ENCODE measurements at regions not wholly inside any gene's neighbourhood (a gene's known extent, or its start where the extent isn't known, plus 50 kb on each side); places are given as distances from the start of the nearest gene placed in this dataset.

- Histone ChIP-seq H3K4me1 (ENCODE audit: insufficient read depth, insufficient read length) (no peaks in the 10 kb centered on the region), H3K36me3 (ENCODE audit: insufficient read depth, insufficient read length, low read length) (no peaks in the 10 kb centered on the region), H3K9ac (ENCODE audit: insufficient read length, low read depth) (no peak overlapping the region), H3K4me3 (ENCODE audit: insufficient read length, low read depth) (no peak overlapping the region), H3K9me3 (ENCODE audit: insufficient read depth, low read length) (no peaks in the 10 kb centered on the region), H3K27me3 (ENCODE audit: insufficient read depth, insufficient read length) (no peaks in the 10 kb centered on the region)
- no peak for DNase-seq (ENCODE audit: low read depth, low spot score)
- no peak for TF ChIP-seq YY1 (IDR thresholded peaks at IDR 0.05; ENCODE audit: insufficient read depth, insufficient read length)
- no peak for TF ChIP-seq ZNF274 (IDR thresholded peaks at IDR 0.05; ENCODE audit: low read depth, low read length)
- no peak for TF ChIP-seq SUZ12 (IDR thresholded peaks at IDR 0.05; ENCODE audit: extremely low read depth, insufficient read depth, insufficient read length)
These were observed 1760.3 kb downstream of the NCAM2 start for GRCh38 chr21:22758478-22758877.

- Histone ChIP-seq H3K4me3 (ENCODE audit: insufficient read length, low read depth) (no peak overlapping the region), H3K4me1 (ENCODE audit: insufficient read depth, insufficient read length) (no peaks in the 10 kb centered on the region), H3K9ac (ENCODE audit: insufficient read length, low read depth) (no peak overlapping the region), H3K27me3 (ENCODE audit: insufficient read depth, insufficient read length) (no peaks in the 10 kb centered on the region), H3K9me3 (ENCODE audit: insufficient read depth, low read length) (no peaks in the 10 kb centered on the region), H3K36me3 (ENCODE audit: insufficient read depth, insufficient read length, low read length) (no peaks in the 10 kb centered on the region)
- DNase-seq (ENCODE audit: low read depth, low spot score) = no peak
- TF ChIP-seq ZNF274 (IDR thresholded peaks at IDR 0.05; ENCODE audit: low read depth, low read length) (no peak), SUZ12 (IDR thresholded peaks at IDR 0.05; ENCODE audit: extremely low read depth, insufficient read depth, insufficient read length) (no peak), YY1 (IDR thresholded peaks at IDR 0.05; ENCODE audit: insufficient read depth, insufficient read length) (no peak)
These were observed 1764.3 kb downstream of the NCAM2 start for GRCh38 chr21:22762463-22762862.

GRCh38 chr21:22763442-22763841 lies 1765.2 kb downstream of the NCAM2 start:
- no peak for DNase-seq (ENCODE audit: low read depth, low spot score)
- Histone ChIP-seq H3K4me1 (ENCODE audit: insufficient read depth, insufficient read length) (no peaks in the 10 kb centered on the region), H3K27me3 (ENCODE audit: insufficient read depth, insufficient read length) (no peaks in the 10 kb centered on the region), H3K36me3 (ENCODE audit: insufficient read depth, insufficient read length, low read length) (no peaks in the 10 kb centered on the region), H3K4me3 (ENCODE audit: insufficient read length, low read depth) (no peak overlapping the region), H3K9ac (ENCODE audit: insufficient read length, low read depth) (no peak overlapping the region), H3K9me3 (ENCODE audit: insufficient read depth, low read length) (no peaks in the 10 kb centered on the region)
- no peak for TF ChIP-seq YY1 (IDR thresholded peaks at IDR 0.05; ENCODE audit: insufficient read depth, insufficient read length)
- TF ChIP-seq SUZ12 (IDR thresholded peaks at IDR 0.05; ENCODE audit: extremely low read depth, insufficient read depth, insufficient read length) = no peak
- TF ChIP-seq ZNF274 (IDR thresholded peaks at IDR 0.05; ENCODE audit: low read depth, low read length) = no peak

- no peak for DNase-seq (ENCODE audit: low read depth, low spot score)
- no peaks in the 10 kb centered on the region for H3K4me1 ChIP-seq (ENCODE audit: insufficient read depth, insufficient read length)
- H3K27me3 ChIP-seq (ENCODE audit: insufficient read depth, insufficient read length) = no peaks in the 10 kb centered on the region
- H3K36me3 ChIP-seq (ENCODE audit: insufficient read depth, insufficient read length, low read length) = no peaks in the 10 kb centered on the region
- no peak overlapping the region for H3K4me3 ChIP-seq (ENCODE audit: insufficient read length, low read depth)
- no peak overlapping the region for H3K9ac ChIP-seq (ENCODE audit: insufficient read length, low read depth)
- H3K9me3 ChIP-seq (ENCODE audit: insufficient read depth, low read length) = no peaks in the 10 kb centered on the region
- TF ChIP-seq SUZ12 (IDR thresholded peaks at IDR 0.05; ENCODE audit: extremely low read depth, insufficient read depth, insufficient read length) = no peak
- TF ChIP-seq ZNF274 (IDR thresholded peaks at IDR 0.05; ENCODE audit: low read depth, low read length) = no peak
- TF ChIP-seq YY1 (IDR thresholded peaks at IDR 0.05; ENCODE audit: insufficient read depth, insufficient read length) = no peak
These were observed 1766.0 kb downstream of the NCAM2 start for GRCh38 chr21:22764222-22764621.

GRCh38 chr21:22791376-22791775 lies 1793.2 kb downstream of the NCAM2 start:
- no peaks in the 10 kb centered on the region for H3K4me1 ChIP-seq (ENCODE audit: insufficient read depth, insufficient read length)
- no peaks in the 10 kb centered on the region for H3K36me3 ChIP-seq (ENCODE audit: insufficient read depth, insufficient read length, low read length)
- H3K9ac ChIP-seq (ENCODE audit: insufficient read length, low read depth) = no peak overlapping the region
- DNase-seq (ENCODE audit: low read depth, low spot score) = no peak
- H3K4me3 ChIP-seq (ENCODE audit: insufficient read length, low read depth) = no peak overlapping the region
- TF ChIP-seq SUZ12 (IDR thresholded peaks at IDR 0.05; ENCODE audit: extremely low read depth, insufficient read depth, insufficient read length) (no peak), ZNF274 (IDR thresholded peaks at IDR 0.05; ENCODE audit: low read depth, low read length) (no peak), YY1 (IDR thresholded peaks at IDR 0.05; ENCODE audit: insufficient read depth, insufficient read length) (no peak)
- H3K9me3 ChIP-seq (ENCODE audit: insufficient read depth, low read length) = no peaks in the 10 kb centered on the region
- H3K27me3 ChIP-seq (ENCODE audit: insufficient read depth, insufficient read length) = no peaks in the 10 kb centered on the region

GRCh38 chr21:22791986-22792560 lies 1793.9 kb downstream of the NCAM2 start:
- Histone ChIP-seq H3K9ac (ENCODE audit: insufficient read length, low read depth) (no peak overlapping the region), H3K9me3 (ENCODE audit: insufficient read depth, low read length) (no peaks in the 10 kb centered on the region), H3K4me1 (ENCODE audit: insufficient read depth, insufficient read length) (no peaks in the 10 kb centered on the region), H3K4me3 (ENCODE audit: insufficient read length, low read depth) (no peak overlapping the region), H3K36me3 (ENCODE audit: insufficient read depth, insufficient read length, low read length) (no peaks in the 10 kb centered on the region), H3K27me3 (ENCODE audit: insufficient read depth, insufficient read length) (no peaks in the 10 kb centered on the region)
- DNase-seq (ENCODE audit: low read depth, low spot score) = peak; percentile 54
- TF ChIP-seq YY1 (IDR thresholded peaks at IDR 0.05; ENCODE audit: insufficient read depth, insufficient read length) (no peak), SUZ12 (IDR thresholded peaks at IDR 0.05; ENCODE audit: extremely low read depth, insufficient read depth, insufficient read length) (no peak), ZNF274 (IDR thresholded peaks at IDR 0.05; ENCODE audit: low read depth, low read length) (no peak)

- Histone ChIP-seq H3K9ac (ENCODE audit: insufficient read length, low read depth) (no peak overlapping the region), H3K4me1 (ENCODE audit: insufficient read depth, insufficient read length) (no peaks in the 10 kb centered on the region), H3K27me3 (ENCODE audit: insufficient read depth, insufficient read length) (no peaks in the 10 kb centered on the region), H3K36me3 (ENCODE audit: insufficient read depth, insufficient read length, low read length) (no peaks in the 10 kb centered on the region), H3K4me3 (ENCODE audit: insufficient read length, low read depth) (no peak overlapping the region), H3K9me3 (ENCODE audit: insufficient read depth, low read length) (no peaks in the 10 kb centered on the region)
- TF ChIP-seq ZNF274 (IDR thresholded peaks at IDR 0.05; ENCODE audit: low read depth, low read length) (no peak), YY1 (IDR thresholded peaks at IDR 0.05; ENCODE audit: insufficient read depth, insufficient read length) (no peak), SUZ12 (IDR thresholded peaks at IDR 0.05; ENCODE audit: extremely low read depth, insufficient read depth, insufficient read length) (no peak)
- no peak for DNase-seq (ENCODE audit: low read depth, low spot score)
These were observed 1796.9 kb downstream of the NCAM2 start for GRCh38 chr21:22795091-22795490.

Measured in NT2/D1 (cell line).